HFF-Myc (cell line): ENCODE measurements at regions not wholly inside any gene's neighbourhood (a gene's known extent, or its start where the extent isn't known, plus 50 kb on each side); places are given as distances from the start of the nearest gene placed in this dataset.
"Not testable (repeated sequence)": the region's sequence is repeated elsewhere in the genome, so short reads cannot be mapped to it uniquely, and the experiment has no call there.

ENCODE experiments used
- DNase-seq: peaks from one replicate; pipeline ENCODE4 v3.0.0-alpha.2; 2011; ENCODE audit warnings: low read depth; ENCODE audit errors: extremely low read depth
- H3K4me3 ChIP-seq: replicated peaks from 2 replicates; pipeline ENCODE4 v1.5.1; 2011; ENCODE audit warnings: low read depth, mild to moderate bottlenecking, control low read depth, low read length
- CTCF ChIP-seq: IDR thresholded peaks from 2 replicates; pipeline ENCODE4 v1.5.1; 2012; ENCODE audit warnings: mild to moderate bottlenecking, low read depth, low read length, control low read depth; ENCODE audit errors: missing control alignments

- H3K4me3 ChIP-seq: no peak overlapping the region
- TF ChIP-seq CTCF: no peak
- DNase-seq: no peak
These were observed 871.9 kb upstream of the C9orf72 start for GRCh38 chr9:28445211-28445610.

- no peak overlapping the region for H3K4me3 ChIP-seq
- no peak for DNase-seq
- no peak for TF ChIP-seq CTCF
These were observed 880.6 kb upstream of the C9orf72 start for GRCh38 chr9:28453918-28454317.

- no peak for DNase-seq
- H3K4me3 ChIP-seq: no peak overlapping the region
- TF ChIP-seq CTCF: no peak
These were observed 883.6 kb upstream of the C9orf72 start for GRCh38 chr9:28456861-28457260.

GRCh38 chr9:28464481-28465216, 891.4 kb upstream of the C9orf72 start:
- no peak for TF ChIP-seq CTCF
- no peak overlapping the region for H3K4me3 ChIP-seq
- no peak for DNase-seq

- no peak for TF ChIP-seq CTCF
- DNase-seq: no peak
- no peak overlapping the region for H3K4me3 ChIP-seq
These were observed 898.0 kb upstream of the C9orf72 start for GRCh38 chr9:28471261-28471660.

- no peak for DNase-seq
- TF ChIP-seq CTCF: no peak
- no peak overlapping the region for H3K4me3 ChIP-seq
These were observed 914.3 kb upstream of the C9orf72 start for GRCh38 chr9:28487561-28487960.

- no peak overlapping the region for H3K4me3 ChIP-seq
- no peak for DNase-seq
- no peak for TF ChIP-seq CTCF
These were observed 917.8 kb upstream of the C9orf72 start for GRCh38 chr9:28491121-28491520.

- not testable (repeated sequence) for DNase-seq, H3K4me3 ChIP-seq
These were observed 924.9 kb upstream of the C9orf72 start for GRCh38 chr9:28498168-28498567.
